ENCODE measurements at regions not wholly inside any gene's neighbourhood (a gene's known extent, or its start where the extent isn't known, plus 50 kb on each side); places are given as distances from the start of the nearest gene placed in this dataset.
"Not testable (repeated sequence)": the region's sequence is repeated elsewhere in the genome, so short reads cannot be mapped to it uniquely, and the experiment has no call there.

DNA sequence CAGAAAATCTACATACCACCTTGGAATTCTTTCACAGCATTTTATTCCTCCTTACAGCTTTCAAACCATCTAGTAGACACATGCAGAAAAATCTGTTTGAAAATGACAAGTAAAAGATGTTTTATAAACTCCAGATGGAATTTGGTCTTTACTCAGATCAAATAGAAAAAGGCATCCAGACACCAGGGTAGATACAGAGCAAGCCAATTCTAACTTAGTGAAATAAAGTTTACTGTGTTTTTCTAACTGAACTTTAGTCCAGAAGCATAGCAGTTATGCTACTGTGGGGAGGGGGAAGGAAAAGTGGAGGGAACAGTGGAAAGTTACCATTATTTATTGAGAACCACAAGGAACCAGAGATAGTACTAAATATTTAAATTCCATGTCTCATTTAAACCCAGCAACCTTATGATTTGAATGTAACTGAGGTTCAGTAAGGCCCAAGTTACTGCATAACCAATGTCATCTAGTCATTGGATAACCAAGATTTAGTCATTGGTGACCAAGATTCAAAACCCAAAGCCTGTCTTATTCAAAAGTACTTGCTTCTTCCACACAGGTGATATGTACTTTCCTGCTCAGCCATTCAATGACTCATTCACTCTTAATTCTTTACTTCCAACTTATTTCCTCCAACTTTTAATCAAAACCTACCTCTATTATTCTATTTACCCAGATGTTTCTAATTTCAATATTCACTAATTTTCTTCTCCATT, 57.7 kb downstream of the RAD51AP2 start:
- ChIA-PET POLR2A (no interaction called here), CTCF (no interaction called here)
- Mint-ChIP-seq H3K36me3 (ENCODE audit: low read depth) (no peaks in the 10 kb centered on the region), H3K9me3 (peaks cover 4% of the 10 kb centered on the region), H3K4me3 (no peak overlapping the region), H3K27me3 (no peaks in the 10 kb centered on the region), H3K4me1 (no peaks in the 10 kb centered on the region), H3K27ac (no peak overlapping the region)
- DNase-seq: no peak

DNA sequence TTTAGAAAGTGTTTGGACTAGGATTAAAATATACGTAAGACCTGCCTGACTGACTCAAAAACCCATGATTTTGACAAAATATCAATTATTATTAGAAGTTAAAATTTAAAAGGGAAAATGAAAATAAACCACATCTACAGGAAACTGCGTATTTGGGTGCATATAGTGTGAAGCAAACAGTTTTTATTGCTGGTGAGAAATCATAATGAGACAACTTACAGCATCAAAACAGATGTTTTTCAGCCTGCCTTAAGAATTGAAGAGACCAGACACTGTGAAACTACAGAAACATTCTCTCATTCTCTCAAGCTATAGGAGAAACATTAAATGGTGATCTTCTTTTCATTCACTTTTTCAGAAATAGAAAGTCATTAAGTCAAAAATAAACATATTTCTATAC, 62.9 kb downstream of the RAD51AP2 start:
- H3K27me3 Mint-ChIP-seq: no peaks in the 10 kb centered on the region
- CTCF ChIA-PET: no interaction called here
- H3K4me3 Mint-ChIP-seq: no peak overlapping the region
- H3K27ac Mint-ChIP-seq: no peak overlapping the region
- POLR2A ChIA-PET: no interaction called here
- no peaks in the 10 kb centered on the region for H3K4me1 Mint-ChIP-seq
- H3K36me3 Mint-ChIP-seq (ENCODE audit: low read depth): no peaks in the 10 kb centered on the region
- no peak for DNase-seq
- peaks cover 4% of the 10 kb centered on the region for H3K9me3 Mint-ChIP-seq

DNA sequence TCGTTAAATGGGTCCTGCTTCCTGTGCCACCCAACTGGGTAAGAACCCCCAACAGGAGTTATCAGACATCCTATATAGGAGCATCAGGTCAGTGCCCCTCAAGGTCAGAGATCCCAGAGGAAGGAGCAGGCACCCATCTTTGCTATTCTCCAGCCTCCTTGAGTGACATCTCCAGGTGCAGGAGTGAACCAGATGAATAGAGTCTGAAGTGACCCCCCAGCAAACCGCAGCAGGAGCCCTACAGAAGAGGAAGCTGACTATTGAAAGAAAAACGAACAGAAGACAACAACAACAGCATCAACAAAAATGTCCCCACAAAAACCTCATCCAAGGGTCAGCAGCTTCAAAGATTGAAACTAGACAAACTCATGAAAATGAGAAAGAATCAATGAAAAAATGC, 72.0 kb downstream of the RAD51AP2 start:
- H3K4me1 Mint-ChIP-seq; H3K9me3 Mint-ChIP-seq; H3K27me3 Mint-ChIP-seq; POLR2A ChIA-PET; H3K27ac Mint-ChIP-seq; H3K36me3 Mint-ChIP-seq (ENCODE audit: low read depth); H3K4me3 Mint-ChIP-seq; DNase-seq; CTCF ChIA-PET: not testable (repeated sequence)

DNA sequence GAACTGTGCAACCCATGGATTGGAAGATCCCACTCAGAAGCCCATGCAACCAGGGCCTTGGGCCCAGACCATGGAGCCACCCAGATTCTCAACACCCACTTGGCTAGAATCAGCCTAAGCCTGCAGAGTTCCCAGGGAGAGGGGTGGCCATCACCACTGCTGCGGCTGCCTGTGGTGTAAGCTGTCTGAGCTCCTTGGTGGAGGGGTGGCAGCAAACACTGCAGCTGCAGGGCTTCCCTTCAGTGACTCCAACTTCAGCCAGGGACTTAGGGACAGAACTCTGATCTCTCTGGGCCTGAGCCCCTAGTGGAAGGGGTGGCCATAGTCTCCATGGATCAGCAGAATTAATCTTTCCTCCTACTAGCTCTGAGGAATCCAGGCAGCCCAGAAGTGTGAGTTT, 72.5 kb downstream of the RAD51AP2 start:
- no peak for DNase-seq
- no peaks in the 10 kb centered on the region for H3K4me1 Mint-ChIP-seq
- ChIA-PET POLR2A (no interaction called here), CTCF (no interaction called here)
- H3K4me3 Mint-ChIP-seq: no peak overlapping the region
- H3K9me3 Mint-ChIP-seq: peaks cover 5% of the 10 kb centered on the region
- H3K27me3 Mint-ChIP-seq: no peaks in the 10 kb centered on the region
- H3K36me3 Mint-ChIP-seq (ENCODE audit: low read depth): no peaks in the 10 kb centered on the region
- no peak overlapping the region for H3K27ac Mint-ChIP-seq

DNA sequence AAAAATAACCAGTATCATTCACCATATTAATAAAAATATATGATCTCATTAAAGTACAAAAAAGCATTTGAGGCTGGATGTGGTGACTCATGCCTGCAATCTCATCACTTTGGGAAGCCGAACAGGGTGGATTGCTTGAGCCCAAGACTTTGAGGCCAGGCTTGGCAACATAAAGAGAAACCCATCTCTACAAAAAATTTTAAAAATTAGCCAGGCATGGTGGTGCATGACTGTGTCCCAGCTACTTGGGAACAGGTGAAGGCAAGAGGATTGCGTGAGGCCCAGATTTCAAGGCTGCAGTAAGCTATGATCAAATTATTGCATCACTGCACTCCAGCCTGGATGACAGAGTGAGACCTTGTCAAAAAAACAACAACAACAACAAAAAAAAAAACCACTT, 75.9 kb downstream of the RAD51AP2 start:
- ChIA-PET POLR2A (no interaction called here), CTCF (no interaction called here)
- H3K36me3 Mint-ChIP-seq (ENCODE audit: low read depth): no peaks in the 10 kb centered on the region
- no peaks in the 10 kb centered on the region for H3K9me3 Mint-ChIP-seq
- no peak overlapping the region for H3K27ac Mint-ChIP-seq
- DNase-seq: no peak
- H3K4me3 Mint-ChIP-seq: no peak overlapping the region
- H3K4me1 Mint-ChIP-seq: no peaks in the 10 kb centered on the region
- no peaks in the 10 kb centered on the region for H3K27me3 Mint-ChIP-seq

DNA sequence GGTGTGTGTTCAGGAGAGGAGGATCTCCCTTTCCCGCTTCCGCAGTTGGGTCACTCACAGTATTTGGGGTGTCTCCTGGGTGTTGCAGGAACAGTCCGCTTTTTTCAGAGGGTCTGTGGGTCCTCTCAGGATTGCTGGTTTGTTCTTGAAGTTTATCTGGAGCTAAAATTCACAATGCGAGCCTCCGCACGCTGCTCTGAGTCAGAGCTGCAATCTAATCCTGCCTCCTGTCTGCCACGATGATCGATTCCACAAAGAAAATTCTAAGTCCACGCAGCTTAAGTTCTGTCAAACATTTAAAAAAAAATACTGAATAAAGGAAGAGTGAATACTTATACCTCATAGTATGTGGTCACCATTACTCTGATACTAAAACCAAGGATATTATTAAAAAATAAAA, 76.5 kb downstream of the RAD51AP2 start:
- ChIA-PET POLR2A (no interaction called here), CTCF (no interaction called here)
- H3K9me3 Mint-ChIP-seq: no peaks in the 10 kb centered on the region
- no peaks in the 10 kb centered on the region for H3K4me1 Mint-ChIP-seq
- H3K4me3 Mint-ChIP-seq: no peak overlapping the region
- no peaks in the 10 kb centered on the region for H3K27me3 Mint-ChIP-seq
- no peak for DNase-seq
- no peak overlapping the region for H3K27ac Mint-ChIP-seq
- no peaks in the 10 kb centered on the region for H3K36me3 Mint-ChIP-seq (ENCODE audit: low read depth)

DNA sequence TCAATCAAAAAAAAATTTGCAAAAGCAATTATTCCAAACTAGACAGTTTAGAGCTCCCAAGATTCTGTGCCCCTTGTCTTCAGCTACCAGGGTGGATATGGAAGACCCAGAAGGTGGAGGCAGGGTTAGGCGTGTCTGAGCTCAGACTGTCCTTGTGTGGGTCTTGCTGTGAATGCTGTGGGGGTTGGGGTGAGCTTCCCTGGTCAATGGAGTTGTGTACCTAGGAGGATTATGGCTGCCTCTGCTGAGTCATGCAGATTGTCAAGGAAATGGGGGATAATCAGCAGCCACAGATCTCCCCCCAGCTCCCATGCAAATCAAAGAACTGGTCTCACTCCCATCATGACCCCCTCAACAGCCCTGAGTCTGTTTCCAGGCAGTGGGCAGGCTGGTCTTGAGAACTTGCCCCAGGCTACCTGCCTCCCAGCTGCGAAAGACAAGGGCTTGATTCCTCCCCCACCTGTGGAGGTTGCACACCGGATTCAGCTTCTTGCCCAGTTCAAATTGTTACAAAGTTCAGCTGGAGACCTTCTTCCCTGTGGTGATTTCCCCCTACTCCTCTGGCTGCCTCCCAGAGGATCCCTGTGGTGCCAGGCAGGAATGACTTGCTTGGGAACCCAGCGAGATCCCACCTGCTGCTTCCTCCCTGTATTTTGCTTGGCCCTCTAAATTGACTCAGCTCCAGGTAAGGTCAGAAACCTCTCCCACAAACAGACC, 77.0 kb downstream of the RAD51AP2 start:
- DNase-seq: no peak
- Mint-ChIP-seq H3K4me3 (no peak overlapping the region), H3K27ac (no peak overlapping the region), H3K27me3 (no peaks in the 10 kb centered on the region), H3K36me3 (ENCODE audit: low read depth) (no peaks in the 10 kb centered on the region), H3K9me3 (no peaks in the 10 kb centered on the region), H3K4me1 (no peaks in the 10 kb centered on the region)
- POLR2A ChIA-PET: no interaction called here
- CTCF ChIA-PET: no interaction called here

DNA sequence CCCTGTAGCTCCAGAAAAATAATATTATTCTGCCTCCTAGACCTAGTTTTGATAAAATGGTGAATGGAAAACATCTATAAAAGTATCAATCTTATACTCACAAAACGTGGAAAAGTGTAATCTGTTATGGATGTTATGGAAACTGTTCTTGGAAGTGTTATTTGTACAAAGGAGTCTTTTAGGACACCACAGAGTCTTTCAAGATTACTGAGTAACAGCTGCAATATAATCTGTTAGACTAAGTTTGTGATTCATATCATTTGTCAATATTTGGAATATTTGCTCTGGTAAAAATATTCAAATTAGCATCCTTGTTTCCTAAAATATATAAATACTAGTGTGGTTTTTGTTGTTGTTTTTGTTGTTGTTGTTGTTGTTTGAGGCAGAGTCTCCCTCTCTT, 87.9 kb downstream of the RAD51AP2 start:
- no peak for DNase-seq
- H3K4me3 Mint-ChIP-seq: no peak overlapping the region
- no peaks in the 10 kb centered on the region for H3K4me1 Mint-ChIP-seq
- H3K27me3 Mint-ChIP-seq: no peaks in the 10 kb centered on the region
- no peak overlapping the region for H3K27ac Mint-ChIP-seq
- CTCF ChIA-PET: no interaction called here
- POLR2A ChIA-PET: no interaction called here
- H3K36me3 Mint-ChIP-seq (ENCODE audit: low read depth): no peaks in the 10 kb centered on the region
- H3K9me3 Mint-ChIP-seq: no peaks in the 10 kb centered on the region

DNA sequence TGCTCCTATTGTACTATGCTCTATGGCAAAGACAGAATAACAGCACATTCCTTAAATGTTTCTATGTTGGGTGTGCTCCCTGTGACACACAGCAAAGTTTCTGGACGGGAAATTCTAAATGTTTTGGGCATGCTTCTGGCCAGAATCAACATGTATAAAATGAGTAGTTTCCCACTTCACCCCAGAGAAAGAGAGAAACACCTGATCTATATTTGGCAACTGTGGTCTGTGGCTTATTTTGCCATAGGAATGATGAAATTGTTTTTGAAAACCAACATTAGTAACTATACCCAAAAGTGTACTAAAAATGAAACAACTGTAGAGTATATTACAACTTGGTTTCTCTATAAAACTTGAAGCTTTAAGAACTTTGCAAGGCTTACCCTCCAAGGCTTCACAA, 89.1 kb downstream of the RAD51AP2 start:
- Mint-ChIP-seq H3K4me3 (no peak overlapping the region), H3K4me1 (no peaks in the 10 kb centered on the region), H3K27me3 (no peaks in the 10 kb centered on the region), H3K27ac (no peak overlapping the region), H3K9me3 (no peaks in the 10 kb centered on the region), H3K36me3 (ENCODE audit: low read depth) (no peaks in the 10 kb centered on the region)
- ChIA-PET POLR2A (no interaction called here), CTCF (no interaction called here)
- DNase-seq: no peak

DNA sequence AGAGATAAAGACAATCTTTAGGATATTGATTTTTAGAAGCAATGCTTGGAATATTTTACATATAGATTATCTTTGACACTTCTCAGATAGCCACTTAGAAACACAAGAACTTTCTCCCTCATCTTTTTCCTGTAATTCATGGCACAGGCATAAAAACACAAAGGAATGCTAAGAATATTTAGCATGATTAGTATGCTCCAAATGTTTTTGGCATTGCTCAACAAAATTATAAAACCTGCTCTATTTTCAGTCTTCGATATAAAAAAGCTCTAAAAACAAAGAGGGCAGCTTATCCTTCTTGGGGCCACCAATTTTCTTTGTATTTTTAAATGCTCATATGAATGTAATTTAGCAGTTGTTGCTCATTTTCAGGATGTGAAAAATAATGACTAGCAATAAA, 90.8 kb downstream of the RAD51AP2 start:
- ChIA-PET POLR2A (no interaction called here), CTCF (no interaction called here)
- H3K4me1 Mint-ChIP-seq: no peaks in the 10 kb centered on the region
- H3K9me3 Mint-ChIP-seq: no peaks in the 10 kb centered on the region
- DNase-seq: no peak
- H3K36me3 Mint-ChIP-seq (ENCODE audit: low read depth): no peaks in the 10 kb centered on the region
- H3K27ac Mint-ChIP-seq: no peak overlapping the region
- H3K27me3 Mint-ChIP-seq: no peaks in the 10 kb centered on the region
- H3K4me3 Mint-ChIP-seq: no peak overlapping the region

DNA sequence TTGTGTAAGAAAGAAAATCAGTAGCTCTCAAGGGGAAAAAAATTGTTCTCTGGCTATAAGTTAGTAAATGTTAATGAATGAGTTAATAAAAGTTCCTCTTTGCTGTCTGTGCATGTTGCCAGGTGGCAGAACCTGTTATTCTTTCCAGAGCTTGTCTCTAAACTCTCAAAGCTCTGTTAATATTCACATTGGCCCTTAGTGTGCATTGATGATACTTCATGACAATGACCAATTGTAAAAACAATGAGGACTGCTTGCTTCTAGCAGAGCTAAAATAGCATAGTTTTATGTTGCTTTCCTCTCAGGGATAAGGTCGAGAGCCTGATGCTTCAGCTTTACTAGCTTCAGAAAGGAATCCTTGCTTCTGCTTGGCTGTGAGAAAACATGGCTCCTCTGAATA, 91.5 kb downstream of the RAD51AP2 start:
- Mint-ChIP-seq H3K27ac (no peak overlapping the region), H3K4me1 (no peaks in the 10 kb centered on the region), H3K36me3 (ENCODE audit: low read depth) (no peaks in the 10 kb centered on the region), H3K4me3 (no peak overlapping the region), H3K27me3 (no peaks in the 10 kb centered on the region), H3K9me3 (no peaks in the 10 kb centered on the region)
- DNase-seq: no peak
- ChIA-PET CTCF (no interaction called here), POLR2A (no interaction called here)

DNA sequence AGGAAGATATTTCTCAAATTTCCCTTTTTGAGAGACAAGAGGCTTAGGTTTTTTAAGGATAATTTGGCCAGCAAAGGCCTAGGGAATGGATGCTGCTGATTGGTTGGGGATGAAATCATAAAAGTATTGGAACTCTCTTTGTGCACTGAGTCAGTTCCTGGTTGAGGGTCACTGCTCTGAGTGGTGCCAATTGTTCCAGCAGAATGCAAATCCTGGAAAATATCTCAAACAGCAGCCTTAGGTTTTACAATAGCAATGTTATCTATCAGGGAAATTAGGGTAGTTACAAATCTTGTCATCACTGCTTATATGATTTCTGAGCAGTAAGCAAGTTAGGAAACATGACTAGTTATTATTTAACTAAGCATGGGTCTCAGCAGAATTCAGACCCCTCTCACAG, 96.2 kb downstream of the RAD51AP2 start:
- ChIA-PET CTCF (no interaction called here), POLR2A (no interaction called here)
- no peaks in the 10 kb centered on the region for H3K27me3 Mint-ChIP-seq
- no peak overlapping the region for H3K4me3 Mint-ChIP-seq
- no peaks in the 10 kb centered on the region for H3K36me3 Mint-ChIP-seq (ENCODE audit: low read depth)
- no peaks in the 10 kb centered on the region for H3K4me1 Mint-ChIP-seq
- no peak overlapping the region for H3K27ac Mint-ChIP-seq
- no peak for DNase-seq
- no peaks in the 10 kb centered on the region for H3K9me3 Mint-ChIP-seq

DNA sequence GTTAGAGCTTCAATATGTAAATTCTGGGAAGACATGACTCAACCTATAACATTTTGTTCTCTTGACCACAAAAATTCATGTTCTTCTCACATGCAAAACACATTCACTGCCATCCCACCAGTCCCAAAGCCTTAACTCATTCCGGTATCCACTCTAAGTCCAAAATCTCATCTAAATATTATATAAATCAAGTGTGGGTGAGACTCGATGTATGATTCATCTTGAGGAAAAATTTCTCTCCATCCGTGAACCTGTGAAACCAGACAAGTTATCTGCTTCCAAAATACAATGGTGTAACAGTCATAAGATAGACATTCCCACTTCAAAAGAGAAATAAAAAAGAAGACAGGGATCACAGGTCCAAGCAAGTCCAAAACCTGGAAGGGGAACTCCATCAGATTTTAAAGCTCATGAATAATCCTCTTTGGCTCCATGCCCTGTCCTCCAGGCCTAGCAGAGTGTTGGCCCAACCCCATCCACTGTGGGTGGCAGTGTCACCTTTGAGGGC, 101.3 kb downstream of the RAD51AP2 start:
- no peaks in the 10 kb centered on the region for H3K4me1 Mint-ChIP-seq
- no peak overlapping the region for H3K4me3 Mint-ChIP-seq
- ChIA-PET POLR2A (no interaction called here), CTCF (no interaction called here)
- no peak overlapping the region for H3K27ac Mint-ChIP-seq
- H3K36me3 Mint-ChIP-seq (ENCODE audit: low read depth): no peaks in the 10 kb centered on the region
- no peak for DNase-seq
- no peaks in the 10 kb centered on the region for H3K27me3 Mint-ChIP-seq
- H3K9me3 Mint-ChIP-seq: no peaks in the 10 kb centered on the region

DNA sequence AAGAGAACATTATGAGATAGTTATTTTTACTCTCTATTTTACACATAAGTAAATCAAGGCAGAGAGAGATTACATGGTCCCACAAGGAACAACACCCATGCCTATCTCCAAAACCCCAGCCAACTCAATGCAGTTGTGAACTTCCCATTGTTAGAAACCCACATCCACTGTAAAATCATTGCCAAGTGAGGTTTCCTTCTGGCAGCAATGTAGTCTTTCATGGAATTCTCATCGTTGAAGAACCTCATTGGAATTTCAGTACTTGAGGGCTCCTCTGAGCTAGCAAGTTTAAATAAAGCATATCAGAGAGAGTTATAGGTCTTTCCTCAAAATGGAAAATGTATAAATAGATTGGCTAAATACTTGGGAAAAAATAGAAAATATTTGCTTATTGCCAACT, 105.2 kb downstream of the RAD51AP2 start:
- Mint-ChIP-seq H3K9me3 (peaks cover 2% of the 10 kb centered on the region), H3K36me3 (ENCODE audit: low read depth) (no peaks in the 10 kb centered on the region), H3K4me1 (no peaks in the 10 kb centered on the region), H3K27ac (no peak overlapping the region), H3K27me3 (no peaks in the 10 kb centered on the region), H3K4me3 (no peak overlapping the region)
- ChIA-PET CTCF (no interaction called here), POLR2A (no interaction called here)
- DNase-seq: no peak

Measured in activated CD4-positive, alpha-beta T cell treated with anti-CD3 and anti-CD28 coated beads, Interleukin-2, amount 10 ng/mL, durations not matched to agents 7 days and 5 days (primary cell).